ENCODE measurements at regions not wholly inside any gene's neighbourhood (a gene's known extent, or its start where the extent isn't known, plus 50 kb on each side); places are given as distances from the start of the nearest gene placed in this dataset.

DNA sequence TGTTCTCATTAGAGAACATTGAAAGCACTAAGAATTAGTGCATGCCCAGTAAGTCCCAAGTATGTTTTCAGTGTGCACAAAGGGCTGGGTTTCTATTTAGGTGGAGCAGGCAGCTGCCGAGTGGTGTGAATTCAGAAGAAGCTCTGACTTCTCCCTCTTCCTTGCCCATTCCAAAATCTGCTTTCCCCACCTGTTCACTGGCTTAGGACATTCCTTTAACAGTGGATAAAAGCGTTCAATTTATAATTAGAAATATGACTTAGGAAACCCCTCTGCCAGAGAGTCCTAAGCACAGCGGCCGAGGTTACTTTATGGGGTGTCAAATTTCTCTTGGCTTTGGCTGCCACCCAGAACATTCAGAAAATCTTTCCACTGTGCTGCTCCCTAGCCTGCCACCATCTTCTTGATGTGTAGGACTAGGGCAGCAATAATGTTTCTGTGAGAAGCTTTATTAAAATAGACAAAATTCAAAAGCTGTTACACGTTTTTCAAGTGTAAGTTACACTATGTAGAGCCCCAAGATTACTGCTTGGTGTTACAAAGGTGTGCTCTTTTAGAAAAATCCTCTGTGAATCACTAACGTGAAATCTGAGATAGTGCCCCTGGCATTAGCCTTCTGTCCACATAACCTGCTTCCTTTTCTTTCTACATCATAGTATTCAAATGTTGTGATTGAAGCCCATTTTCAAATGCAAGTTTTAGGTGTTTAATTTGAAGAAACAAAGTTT is 191.6 kb upstream of the ANKRD50 start:
- H2BK5ac ChIP-seq (ENCODE audit: low read length) = no peak overlapping the region
- no peaks in the 10 kb centered on the region for H3K9me3 ChIP-seq (replicated peaks in 1 of 2; ENCODE audit: control insufficient read depth in 2 of 2, insufficient read depth in 1 of 2, low read depth in 1 of 2, low read length in 2 of 2)
- no peaks in the 10 kb centered on the region for H3K79me1 ChIP-seq (ENCODE audit: low read depth, low read length)
- H3K14ac ChIP-seq (ENCODE audit: low read length) = no peak overlapping the region
- H3K4ac ChIP-seq (ENCODE audit: low read length) = no peak overlapping the region
- H2BK15ac ChIP-seq (ENCODE audit: low read length) = no peak overlapping the region
- no peak overlapping the region for H3K18ac ChIP-seq (ENCODE audit: low read length)
- no peak overlapping the region for H3K27ac ChIP-seq (replicated peaks; ENCODE audit: low read length)
- no peak overlapping the region for H3K9ac ChIP-seq (ENCODE audit: low read depth, low read length, poor library complexity)
- H3K23ac ChIP-seq (ENCODE audit: low read depth, low read length, poor library complexity) = no peak overlapping the region
- no peak overlapping the region for H4K8ac ChIP-seq (ENCODE audit: low read depth, low read length)
- no peak overlapping the region for H3K4me2 ChIP-seq (ENCODE audit: insufficient read depth, low read length, poor library complexity, severe bottlenecking)
- DNase-seq (ENCODE audit: low spot score) = no peak
- H2BK120ac ChIP-seq (ENCODE audit: low read depth, low read length) = no peak overlapping the region
- no peak overlapping the region for H4K91ac ChIP-seq (ENCODE audit: low read depth, low read length, poor library complexity)
- WGBS, 2 donors (ENCODE audit: extremely low coverage in 2 of 2, insufficient read length in 2 of 2, insufficient replicate concordance in 1 of 2) = no CpG with 5 or more reads among the region's 6 CpGs
- H2AFZ ChIP-seq (ENCODE audit: low read length) = peak overlapping the region; percentile 38
- H3K36me3 ChIP-seq (replicated peaks in 1 of 2; ENCODE audit: control insufficient read depth in 2 of 2, insufficient read depth in 2 of 2, low read length in 2 of 2) = no peaks in the 10 kb centered on the region
- no peak overlapping the region for H3K4me3 ChIP-seq (ENCODE audit: low read length in 2 of 2)
- H2BK12ac ChIP-seq (ENCODE audit: low read length) = no peak overlapping the region
- H3K27me3 ChIP-seq (ENCODE audit: control insufficient read depth in 3 of 3, insufficient read depth in 3 of 3, low read depth in 1 of 3, low read length in 3 of 3) = no peaks in the 10 kb centered on the region
- peaks cover 0 to 1% of the 10 kb centered on the region in 2 donors for H3K4me1 ChIP-seq (ENCODE audit: control insufficient read depth in 2 of 2, insufficient read depth in 1 of 2, low read depth in 1 of 2, low read length in 2 of 2)
- no peak overlapping the region for H2AK5ac ChIP-seq (ENCODE audit: low read depth, low read length)

DNA sequence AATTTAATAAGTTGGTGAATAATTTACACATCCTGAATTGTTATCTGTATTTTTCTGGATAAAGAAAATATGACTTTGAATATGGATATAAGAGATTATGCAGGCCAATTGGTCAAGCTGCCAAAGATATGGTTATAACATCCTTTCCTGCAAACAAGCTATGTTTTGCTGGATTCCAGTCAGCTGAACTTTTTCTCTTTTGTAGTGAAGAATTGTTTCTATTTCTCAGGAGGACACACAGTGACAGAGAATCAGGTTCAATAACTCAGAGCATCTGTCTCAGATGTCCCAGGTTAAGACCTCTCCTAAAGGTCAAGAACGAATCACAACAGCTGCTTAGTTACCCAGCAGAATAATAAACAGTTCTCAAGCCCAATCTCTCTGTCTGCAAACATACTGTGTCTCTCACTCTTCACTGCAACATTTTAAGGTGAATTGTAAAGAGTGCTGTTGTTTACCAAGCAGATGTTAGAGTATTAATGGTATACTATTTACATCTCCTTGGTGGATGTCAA is 189.5 kb upstream of the ANKRD50 start:
- Histone ChIP-seq H2BK5ac (ENCODE audit: low read length) (no peak overlapping the region), H2BK120ac (ENCODE audit: low read depth, low read length) (no peak overlapping the region), H2BK15ac (ENCODE audit: low read length) (no peak overlapping the region), H3K27ac (replicated peaks; ENCODE audit: low read length) (no peak overlapping the region), H3K36me3 (replicated peaks in 1 of 2; ENCODE audit: control insufficient read depth in 2 of 2, insufficient read depth in 2 of 2, low read length in 2 of 2) (no peaks in the 10 kb centered on the region), H3K9me3 (replicated peaks in 1 of 2; ENCODE audit: control insufficient read depth in 2 of 2, insufficient read depth in 1 of 2, low read depth in 1 of 2, low read length in 2 of 2) (no peaks in the 10 kb centered on the region), H2AFZ (ENCODE audit: low read length) (no peak overlapping the region), H4K91ac (ENCODE audit: low read depth, low read length, poor library complexity) (no peak overlapping the region), H3K79me1 (ENCODE audit: low read depth, low read length) (no peaks in the 10 kb centered on the region), H3K27me3 (ENCODE audit: control insufficient read depth in 3 of 3, insufficient read depth in 3 of 3, low read depth in 1 of 3, low read length in 3 of 3) (no peaks in the 10 kb centered on the region), H3K23ac (ENCODE audit: low read depth, low read length, poor library complexity) (no peak overlapping the region), H3K9ac (ENCODE audit: low read depth, low read length, poor library complexity) (no peak overlapping the region), H3K4ac (ENCODE audit: low read length) (no peak overlapping the region), H3K4me2 (ENCODE audit: insufficient read depth, low read length, poor library complexity, severe bottlenecking) (no peak overlapping the region), H4K8ac (ENCODE audit: low read depth, low read length) (no peak overlapping the region), H3K4me1 (ENCODE audit: control insufficient read depth in 2 of 2, insufficient read depth in 1 of 2, low read depth in 1 of 2, low read length in 2 of 2) (peaks cover 0 to 1% of the 10 kb centered on the region in 2 donors), H3K14ac (ENCODE audit: low read length) (no peak overlapping the region), H2AK5ac (ENCODE audit: low read depth, low read length) (no peak overlapping the region), H2BK12ac (ENCODE audit: low read length) (no peak overlapping the region), H3K18ac (ENCODE audit: low read length) (no peak overlapping the region), H3K4me3 (ENCODE audit: low read length in 2 of 2) (no peak overlapping the region)
- DNase-seq (ENCODE audit: low spot score) = no peak
- no CpG with 5 or more reads among the region's 1 CpG for WGBS, 2 donors (ENCODE audit: extremely low coverage in 2 of 2, insufficient read length in 2 of 2, insufficient replicate concordance in 1 of 2)

DNA sequence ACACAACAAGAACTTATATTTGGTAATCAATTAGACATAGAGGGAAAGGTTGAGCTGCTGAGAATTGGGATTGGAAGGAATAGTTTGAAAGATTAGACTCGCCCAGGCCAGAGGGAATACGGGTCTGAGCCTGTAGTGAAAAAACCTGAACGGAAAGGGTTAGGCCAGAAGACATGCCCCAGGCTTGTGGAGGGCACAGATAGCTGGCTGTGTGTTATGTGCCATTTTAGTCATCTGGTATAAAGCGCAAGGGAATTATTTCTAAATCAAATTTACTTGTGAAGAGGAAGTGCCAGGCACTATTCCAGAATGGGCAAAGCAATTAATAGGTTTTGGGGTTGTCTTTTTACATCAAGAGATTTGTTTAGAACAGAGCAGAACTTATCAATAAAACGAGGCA is 187.5 kb upstream of the ANKRD50 start:
- Histone ChIP-seq H3K9me3 (replicated peaks in 1 of 2; ENCODE audit: control insufficient read depth in 2 of 2, insufficient read depth in 1 of 2, low read depth in 1 of 2, low read length in 2 of 2) (no peaks in the 10 kb centered on the region), H3K4me1 (ENCODE audit: control insufficient read depth in 2 of 2, insufficient read depth in 1 of 2, low read depth in 1 of 2, low read length in 2 of 2) (peaks cover 0 to 1% of the 10 kb centered on the region in 2 donors), H3K23ac (ENCODE audit: low read depth, low read length, poor library complexity) (no peak overlapping the region), H3K27me3 (ENCODE audit: control insufficient read depth in 3 of 3, insufficient read depth in 3 of 3, low read depth in 1 of 3, low read length in 3 of 3) (no peaks in the 10 kb centered on the region), H3K4me2 (ENCODE audit: insufficient read depth, low read length, poor library complexity, severe bottlenecking) (no peak overlapping the region), H2BK15ac (ENCODE audit: low read length) (no peak overlapping the region), H4K8ac (ENCODE audit: low read depth, low read length) (no peak overlapping the region), H2BK120ac (ENCODE audit: low read depth, low read length) (no peak overlapping the region), H2AFZ (ENCODE audit: low read length) (no peak overlapping the region), H3K4me3 (ENCODE audit: low read length in 2 of 2) (no peak overlapping the region), H3K9ac (ENCODE audit: low read depth, low read length, poor library complexity) (no peak overlapping the region), H3K36me3 (replicated peaks in 1 of 2; ENCODE audit: control insufficient read depth in 2 of 2, insufficient read depth in 2 of 2, low read length in 2 of 2) (no peaks in the 10 kb centered on the region), H3K14ac (ENCODE audit: low read length) (no peak overlapping the region), H3K27ac (replicated peaks; ENCODE audit: low read length) (no peak overlapping the region), H2BK5ac (ENCODE audit: low read length) (no peak overlapping the region), H3K4ac (ENCODE audit: low read length) (no peak overlapping the region), H2BK12ac (ENCODE audit: low read length) (no peak overlapping the region), H3K18ac (ENCODE audit: low read length) (no peak overlapping the region), H3K79me1 (ENCODE audit: low read depth, low read length) (no peaks in the 10 kb centered on the region), H4K91ac (ENCODE audit: low read depth, low read length, poor library complexity) (no peak overlapping the region), H2AK5ac (ENCODE audit: low read depth, low read length) (no peak overlapping the region)
- no CpG with 5 or more reads among the region's 5 CpGs for WGBS, 2 donors (ENCODE audit: extremely low coverage in 2 of 2, insufficient read length in 2 of 2, insufficient replicate concordance in 1 of 2)
- DNase-seq (ENCODE audit: low spot score) = no peak

DNA sequence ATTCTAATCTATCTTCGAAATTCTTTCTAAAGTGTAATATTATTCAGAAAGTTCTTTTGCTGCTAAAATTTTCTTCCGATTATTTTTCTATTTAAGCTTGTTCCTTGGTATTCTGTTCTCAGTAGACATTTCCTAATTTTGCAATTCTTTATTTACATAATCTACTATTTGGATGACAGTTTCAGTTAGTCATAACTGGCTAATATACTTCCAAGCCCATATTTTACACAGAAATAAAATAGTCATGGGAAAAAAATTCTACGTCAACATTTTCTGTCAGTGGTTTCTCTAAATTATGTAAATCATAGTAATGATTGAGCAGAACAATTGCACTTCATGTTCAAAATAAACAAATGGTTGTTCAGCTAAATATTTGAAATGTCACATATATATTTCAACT is 178.0 kb upstream of the ANKRD50 start:
- H2BK120ac ChIP-seq (ENCODE audit: low read depth, low read length) = no peak overlapping the region
- no peak overlapping the region for H4K91ac ChIP-seq (ENCODE audit: low read depth, low read length, poor library complexity)
- no peak overlapping the region for H3K18ac ChIP-seq (ENCODE audit: low read length)
- H3K4ac ChIP-seq (ENCODE audit: low read length) = no peak overlapping the region
- H2BK12ac ChIP-seq (ENCODE audit: low read length) = no peak overlapping the region
- H3K23ac ChIP-seq (ENCODE audit: low read depth, low read length, poor library complexity) = no peak overlapping the region
- no peak for DNase-seq (ENCODE audit: low spot score)
- H3K9me3 ChIP-seq (replicated peaks in 1 of 2; ENCODE audit: control insufficient read depth in 2 of 2, insufficient read depth in 1 of 2, low read depth in 1 of 2, low read length in 2 of 2) = no peaks in the 10 kb centered on the region
- no peak overlapping the region for H2BK15ac ChIP-seq (ENCODE audit: low read length)
- no peak overlapping the region for H3K14ac ChIP-seq (ENCODE audit: low read length)
- H3K27ac ChIP-seq (replicated peaks; ENCODE audit: low read length) = no peak overlapping the region
- H3K4me2 ChIP-seq (ENCODE audit: insufficient read depth, low read length, poor library complexity, severe bottlenecking) = no peak overlapping the region
- H2AK5ac ChIP-seq (ENCODE audit: low read depth, low read length) = no peak overlapping the region
- no peak overlapping the region for H3K4me3 ChIP-seq (ENCODE audit: low read length in 2 of 2)
- no peaks in the 10 kb centered on the region for H3K79me1 ChIP-seq (ENCODE audit: low read depth, low read length)
- H3K4me1 ChIP-seq (ENCODE audit: control insufficient read depth in 2 of 2, insufficient read depth in 1 of 2, low read depth in 1 of 2, low read length in 2 of 2) = no peaks in the 10 kb centered on the region
- no peak overlapping the region for H3K9ac ChIP-seq (ENCODE audit: low read depth, low read length, poor library complexity)
- whole genome bisulfite sequencing, 2 donors (ENCODE audit: extremely low coverage in 2 of 2, insufficient read length in 2 of 2, insufficient replicate concordance in 1 of 2) = no CpG with 5 or more reads among the region's 3 CpGs
- H3K36me3 ChIP-seq (replicated peaks in 1 of 2; ENCODE audit: control insufficient read depth in 2 of 2, insufficient read depth in 2 of 2, low read length in 2 of 2) = no peaks in the 10 kb centered on the region
- H3K27me3 ChIP-seq (ENCODE audit: control insufficient read depth in 3 of 3, insufficient read depth in 3 of 3, low read depth in 1 of 3, low read length in 3 of 3) = no peaks in the 10 kb centered on the region
- H2BK5ac ChIP-seq (ENCODE audit: low read length) = no peak overlapping the region
- H4K8ac ChIP-seq (ENCODE audit: low read depth, low read length) = no peak overlapping the region
- no peak overlapping the region for H2AFZ ChIP-seq (ENCODE audit: low read length)
